Endothelial cell of umbilical vein (primary cell): ENCODE measurements at regions not wholly inside any gene's neighbourhood (a gene's known extent, or its start where the extent isn't known, plus 50 kb on each side); places are given as distances from the start of the nearest gene placed in this dataset.

Experiments used
- BruUV-seq: library from RNA; stranded (reverse); fragments of 400-500 nt; replicated peaks from 2 replicates; lab custom pipeline; 2021; lab: Mats Ljungman, UMichigan
- CTCF ChIA-PET: fragments of 300-600, 350-600 bp; sonication (Branson Sonifier 250); formaldehyde crosslinking; loops from one replicate; lab custom pipeline; 2021; ENCODE audit warnings: antibody characterized with exemption, inconsistent platforms; lab: Charles Lee
- POLR2A ChIA-PET: fragments of 300-600, 350-600 bp; sonication (Branson Sonifier 250); formaldehyde crosslinking; loops from one replicate; lab custom pipeline; 2021; ENCODE audit warnings: antibody characterized with exemption, inconsistent platforms; lab: Charles Lee
- DNase-seq: peaks from one replicate; pipeline ENCODE4 v3.0.0-alpha.2; 2011; ENCODE audit warnings: low read depth, low spot score
- FAIRE-seq: peaks from 2 replicates; lab custom pipeline; 2011; peaks lifted over from hg19 to GRCh38; lab: Jason Lieb, UNC
- H2AFZ ChIP-seq: 2 replicates; pipeline ENCODE4 v1.6.0; 2012; ENCODE audit warnings: low read depth, low read length, control low read depth, inconsistent platforms
- H3K27ac ChIP-seq: 2 replicates; pipeline ENCODE4 v1.5.1; 2011; ENCODE audit warnings: low read depth, mild to moderate bottlenecking, control low read depth, low read length, moderate library complexity; ENCODE audit not compliant: insufficient read depth
- H3K27me3 ChIP-seq, 2 experiments: 2 replicates each; pipeline versions ENCODE4 v1.6.0 to v1.6.1; 2011; ENCODE audit warnings: low read length in 2 of 2, mixed read lengths in 1 of 2; ENCODE audit not compliant: control insufficient read depth in 2 of 2, insufficient read depth in 2 of 2
- H3K36me3 ChIP-seq, 2 experiments: 2 replicates in 1 of 2; 3 replicates in 1 of 2; pipeline ENCODE4 v1.5.1; 2011; ENCODE audit warnings: low read length in 2 of 2, mild to moderate bottlenecking in 1 of 2, moderate library complexity in 1 of 2; ENCODE audit not compliant: control insufficient read depth in 2 of 2, insufficient read depth in 2 of 2; ENCODE audit errors: extremely low read depth in 1 of 2
- H3K4me1 ChIP-seq: 3 replicates; pipeline ENCODE4 v1.5.1; 2011; ENCODE audit warnings: mild to moderate bottlenecking, low read length; ENCODE audit not compliant: control insufficient read depth, insufficient read depth; ENCODE audit errors: extremely low read depth
- H3K4me2 ChIP-seq: 2 replicates; pipeline ENCODE4 v1.6.1; 2011; ENCODE audit warnings: low read length, control low read depth, mixed read lengths; ENCODE audit not compliant: insufficient read depth
- H3K4me3 ChIP-seq, 3 experiments: fragments of 200-600 bp in 1 of 3; sonication (generic), shearing (Covaris generic) in 1 of 3; replicated peaks in 1 of 3; 2 replicates each; pipeline ENCODE4 v1.5.1; 2011 to 2016; ENCODE audit warnings: control low read depth in 3 of 3, low read length in 3 of 3, mild to moderate bottlenecking in 2 of 3, inconsistent platforms in 1 of 3, low read depth in 1 of 3, moderate library complexity in 1 of 3; ENCODE audit not compliant: insufficient read depth in 1 of 3
- H3K79me2 ChIP-seq: 2 replicates; pipeline ENCODE4 v1.6.0; 2012; ENCODE audit warnings: low read length, inconsistent platforms; ENCODE audit not compliant: control insufficient read depth, insufficient read depth
- H3K9ac ChIP-seq: replicated peaks from 2 replicates; pipeline ENCODE3; 2011; ENCODE audit warnings: low read length, control low read depth; ENCODE audit not compliant: insufficient read depth; ENCODE audit errors: extremely low read depth
- H3K9me1 ChIP-seq: replicated peaks from 3 replicates; pipeline ENCODE4 v1.6.0; 2011; ENCODE audit warnings: mild to moderate bottlenecking, low read length; ENCODE audit not compliant: control insufficient read depth, insufficient read depth; ENCODE audit errors: extremely low read depth
- H3K9me3 ChIP-seq: replicated peaks from 2 replicates; pipeline ENCODE4 v1.5.1; 2012; ENCODE audit warnings: low read length, inconsistent platforms; ENCODE audit not compliant: control insufficient read depth, insufficient read depth
- H4K20me1 ChIP-seq: replicated peaks from 2 replicates; pipeline ENCODE3; 2011; ENCODE audit warnings: mild to moderate bottlenecking, low read length; ENCODE audit not compliant: control insufficient read depth, insufficient read depth; ENCODE audit errors: extremely low read depth
- EZH2 ChIP-seq: IDR thresholded peaks from 2 replicates; pipeline ENCODE4 v1.6.1; 2012; ENCODE audit warnings: borderline replicate concordance, low read depth, mild to moderate bottlenecking, moderate library complexity, low read length, inconsistent platforms; ENCODE audit not compliant: severe bottlenecking
- FOS ChIP-seq: IDR thresholded peaks from 2 replicates; pipeline ENCODE4 v1.6.1; 2011; ENCODE audit warnings: mild to moderate bottlenecking, low read length, moderate library complexity, borderline replicate concordance; ENCODE audit not compliant: insufficient read depth
- GATA2 ChIP-seq: IDR thresholded peaks from 2 replicates; pipeline ENCODE4 v1.7.0; 2011; ENCODE audit warnings: low read depth, mild to moderate bottlenecking, moderate library complexity, mixed read lengths, low read length; ENCODE audit not compliant: insufficient read length, insufficient read depth
- JUN ChIP-seq: IDR thresholded peaks from 2 replicates; pipeline ENCODE4 v1.6.1; 2011; ENCODE audit warnings: borderline replicate concordance, low read depth; ENCODE audit not compliant: insufficient read length, insufficient read depth
- MYC ChIP-seq: IDR thresholded peaks from one replicate; pipeline ENCODE4 v1.6.1; 2011; ENCODE audit warnings: mild to moderate bottlenecking, low read depth, low read length
- POLR2A ChIP-seq: IDR thresholded peaks from 2 replicates; pipeline ENCODE4 v1.6.1; 2012; ENCODE audit warnings: low read depth, mild to moderate bottlenecking, control low read depth, low read length
- POLR2AphosphoS5 ChIP-seq: IDR thresholded peaks from 2 replicates; pipeline ENCODE4 v1.6.1; 2012; ENCODE audit warnings: low read depth, mild to moderate bottlenecking, control low read depth, low read length, moderate library complexity; ENCODE audit not compliant: insufficient read depth
- dilution Hi-C: fragments of 300-500 bp; cut with MboI; formaldehyde crosslinking; loops from one replicate; pipeline ENCODE4 v1.15.0; 2019; ENCODE audit warnings: low sequenced_read_pairs; ENCODE audit not compliant: extremely low pct_ligation_motif_present
- intact Hi-C: fragments of 100-400 bp; cut with micrococcal nuclease; formaldehyde crosslinking; loops from one replicate; pipeline ENCODE4 v1.10.0; 2022
- TF ChIP-seq, protein P1 (sequence below), 2 donors: IDR thresholded peaks; 1 replicate in 1 of 2; 2 replicates in 1 of 2; pipeline ENCODE4 v1.5.1; 2011; ENCODE audit warnings: low read length in 2 of 2, mild to moderate bottlenecking in 2 of 2, moderate library complexity in 2 of 2, control low read depth in 1 of 2, inconsistent platforms in 1 of 2, low read depth in 1 of 2; ENCODE audit not compliant: insufficient read depth in 1 of 2; ENCODE audit errors: extremely low read depth in 1 of 2
- TF ChIP-seq, protein P2 (sequence below): IDR thresholded peaks from 2 replicates; pipeline ENCODE4 v1.6.1; 2011; ENCODE audit not compliant: insufficient read depth, insufficient read length

DNA sequence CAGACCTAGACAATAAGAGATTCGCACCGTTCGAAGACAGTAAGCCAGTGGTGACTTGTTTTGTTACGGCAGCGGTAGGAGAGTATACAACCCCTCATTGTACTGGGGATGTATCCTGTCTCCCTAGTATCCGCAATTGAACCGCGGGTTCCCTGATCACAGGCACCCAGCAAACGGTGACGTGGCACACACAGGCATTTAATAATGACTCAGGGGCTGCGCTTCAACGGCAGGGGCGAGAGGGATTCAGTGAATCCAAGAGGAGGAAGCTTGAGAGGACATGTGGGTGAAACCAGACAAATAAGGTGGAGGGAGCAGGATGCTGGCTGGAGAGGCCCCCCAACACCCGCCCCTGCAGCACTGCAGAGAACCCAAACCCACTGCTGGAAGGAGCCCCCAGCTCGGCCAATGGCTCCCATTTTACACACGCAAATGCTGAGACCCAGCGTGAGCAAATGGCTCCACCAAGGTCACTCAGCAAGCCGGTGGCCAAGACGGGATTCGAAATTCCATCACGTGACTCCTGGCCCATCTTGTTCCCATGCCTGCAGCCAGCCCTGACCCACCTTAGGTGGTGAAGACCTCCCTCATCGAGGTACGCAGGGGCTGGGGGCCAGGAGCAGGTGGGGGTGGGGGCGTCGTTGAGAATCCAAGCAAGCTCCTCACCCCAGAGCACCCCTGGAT is 149.9 kb downstream of the SYF2 start:
- no TSS peak for BruUV-seq
- no peaks in the 10 kb centered on the region for H3K79me2 ChIP-seq
- no peaks in the 10 kb centered on the region for H3K4me1 ChIP-seq
- H3K9me1 ChIP-seq = no peaks in the 10 kb centered on the region
- TF ChIP-seq, protein P1, sequence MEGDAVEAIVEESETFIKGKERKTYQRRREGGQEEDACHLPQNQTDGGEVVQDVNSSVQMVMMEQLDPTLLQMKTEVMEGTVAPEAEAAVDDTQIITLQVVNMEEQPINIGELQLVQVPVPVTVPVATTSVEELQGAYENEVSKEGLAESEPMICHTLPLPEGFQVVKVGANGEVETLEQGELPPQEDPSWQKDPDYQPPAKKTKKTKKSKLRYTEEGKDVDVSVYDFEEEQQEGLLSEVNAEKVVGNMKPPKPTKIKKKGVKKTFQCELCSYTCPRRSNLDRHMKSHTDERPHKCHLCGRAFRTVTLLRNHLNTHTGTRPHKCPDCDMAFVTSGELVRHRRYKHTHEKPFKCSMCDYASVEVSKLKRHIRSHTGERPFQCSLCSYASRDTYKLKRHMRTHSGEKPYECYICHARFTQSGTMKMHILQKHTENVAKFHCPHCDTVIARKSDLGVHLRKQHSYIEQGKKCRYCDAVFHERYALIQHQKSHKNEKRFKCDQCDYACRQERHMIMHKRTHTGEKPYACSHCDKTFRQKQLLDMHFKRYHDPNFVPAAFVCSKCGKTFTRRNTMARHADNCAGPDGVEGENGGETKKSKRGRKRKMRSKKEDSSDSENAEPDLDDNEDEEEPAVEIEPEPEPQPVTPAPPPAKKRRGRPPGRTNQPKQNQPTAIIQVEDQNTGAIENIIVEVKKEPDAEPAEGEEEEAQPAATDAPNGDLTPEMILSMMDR (IDR thresholded peaks at IDR 0.05; ENCODE audit: extremely low read depth in 1 of 2, insufficient read depth in 1 of 2, low read depth in 1 of 2, low read length in 2 of 2) = no peak
- no peak for TF ChIP-seq POLR2AphosphoS5
- no peak for TF ChIP-seq JUN
- no peak for TF ChIP-seq GATA2
- no peak for TF ChIP-seq EZH2
- no peak for TF ChIP-seq FOS
- TF ChIP-seq POLR2A = no peak
- no peak for TF ChIP-seq MYC
- TF ChIP-seq, protein P2, sequence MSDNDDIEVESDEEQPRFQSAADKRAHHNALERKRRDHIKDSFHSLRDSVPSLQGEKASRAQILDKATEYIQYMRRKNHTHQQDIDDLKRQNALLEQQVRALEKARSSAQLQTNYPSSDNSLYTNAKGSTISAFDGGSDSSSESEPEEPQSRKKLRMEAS = no peak
- no peak overlapping the region for H3K9ac ChIP-seq
- intact Hi-C loops (no loop called here), dilution Hi-C loops (no loop called here)
- no peak overlapping the region for H3K4me3 ChIP-seq
- no peak for DNase-seq
- H3K4me2 ChIP-seq = no peak overlapping the region
- H2AFZ ChIP-seq = no peak overlapping the region
- POLR2A ChIA-PET = no interaction called here
- H3K9me3 ChIP-seq = no peaks in the 10 kb centered on the region
- no peaks in the 10 kb centered on the region for H3K36me3 ChIP-seq
- no peaks in the 10 kb centered on the region for H4K20me1 ChIP-seq
- CTCF ChIA-PET = no interaction called here
- FAIRE-seq = no peak
- no peak overlapping the region for H3K27ac ChIP-seq
- no peaks in the 10 kb centered on the region for H3K27me3 ChIP-seq
